Endothelial cell of umbilical vein (primary cell): ENCODE measurements at regions not wholly inside any gene's neighbourhood (a gene's known extent, or its start where the extent isn't known, plus 50 kb on each side); places are given as distances from the start of the nearest gene placed in this dataset.

Source experiments
- BruUV-seq: library from RNA; stranded (reverse); fragments of 400-500 nt; replicated peaks from 2 replicates; lab custom pipeline; 2021; lab: Mats Ljungman, UMichigan
- CTCF ChIA-PET: fragments of 300-600, 350-600 bp; sonication (Branson Sonifier 250); formaldehyde crosslinking; loops from one replicate; lab custom pipeline; 2021; ENCODE audit warnings: antibody characterized with exemption, inconsistent platforms; lab: Charles Lee
- POLR2A ChIA-PET: fragments of 300-600, 350-600 bp; sonication (Branson Sonifier 250); formaldehyde crosslinking; loops from one replicate; lab custom pipeline; 2021; ENCODE audit warnings: antibody characterized with exemption, inconsistent platforms; lab: Charles Lee
- DNase-seq: peaks from one replicate; pipeline ENCODE4 v3.0.0-alpha.2; 2011; ENCODE audit warnings: low read depth, low spot score
- FAIRE-seq: peaks from 2 replicates; lab custom pipeline; 2011; peaks lifted over from hg19 to GRCh38; lab: Jason Lieb, UNC
- H2AFZ ChIP-seq: 2 replicates; pipeline ENCODE4 v1.6.0; 2012; ENCODE audit warnings: low read depth, low read length, control low read depth, inconsistent platforms
- H3K27ac ChIP-seq: 2 replicates; pipeline ENCODE4 v1.5.1; 2011; ENCODE audit warnings: low read depth, mild to moderate bottlenecking, control low read depth, low read length, moderate library complexity; ENCODE audit not compliant: insufficient read depth
- H3K27me3 ChIP-seq, 2 experiments: 2 replicates each; pipeline versions ENCODE4 v1.6.0 to v1.6.1; 2011; ENCODE audit warnings: low read length in 2 of 2, mixed read lengths in 1 of 2; ENCODE audit not compliant: control insufficient read depth in 2 of 2, insufficient read depth in 2 of 2
- H3K36me3 ChIP-seq, 2 experiments: 2 replicates in 1 of 2; 3 replicates in 1 of 2; pipeline ENCODE4 v1.5.1; 2011; ENCODE audit warnings: low read length in 2 of 2, mild to moderate bottlenecking in 1 of 2, moderate library complexity in 1 of 2; ENCODE audit not compliant: control insufficient read depth in 2 of 2, insufficient read depth in 2 of 2; ENCODE audit errors: extremely low read depth in 1 of 2
- H3K4me1 ChIP-seq: 3 replicates; pipeline ENCODE4 v1.5.1; 2011; ENCODE audit warnings: mild to moderate bottlenecking, low read length; ENCODE audit not compliant: control insufficient read depth, insufficient read depth; ENCODE audit errors: extremely low read depth
- H3K4me2 ChIP-seq: 2 replicates; pipeline ENCODE4 v1.6.1; 2011; ENCODE audit warnings: low read length, control low read depth, mixed read lengths; ENCODE audit not compliant: insufficient read depth
- H3K4me3 ChIP-seq, 3 experiments: fragments of 200-600 bp in 1 of 3; sonication (generic), shearing (Covaris generic) in 1 of 3; replicated peaks in 1 of 3; 2 replicates each; pipeline ENCODE4 v1.5.1; 2011 to 2016; ENCODE audit warnings: control low read depth in 3 of 3, low read length in 3 of 3, mild to moderate bottlenecking in 2 of 3, inconsistent platforms in 1 of 3, low read depth in 1 of 3, moderate library complexity in 1 of 3; ENCODE audit not compliant: insufficient read depth in 1 of 3
- H3K79me2 ChIP-seq: 2 replicates; pipeline ENCODE4 v1.6.0; 2012; ENCODE audit warnings: low read length, inconsistent platforms; ENCODE audit not compliant: control insufficient read depth, insufficient read depth
- H3K9ac ChIP-seq: replicated peaks from 2 replicates; pipeline ENCODE3; 2011; ENCODE audit warnings: low read length, control low read depth; ENCODE audit not compliant: insufficient read depth; ENCODE audit errors: extremely low read depth
- H3K9me1 ChIP-seq: replicated peaks from 3 replicates; pipeline ENCODE4 v1.6.0; 2011; ENCODE audit warnings: mild to moderate bottlenecking, low read length; ENCODE audit not compliant: control insufficient read depth, insufficient read depth; ENCODE audit errors: extremely low read depth
- H3K9me3 ChIP-seq: replicated peaks from 2 replicates; pipeline ENCODE4 v1.5.1; 2012; ENCODE audit warnings: low read length, inconsistent platforms; ENCODE audit not compliant: control insufficient read depth, insufficient read depth
- H4K20me1 ChIP-seq: replicated peaks from 2 replicates; pipeline ENCODE3; 2011; ENCODE audit warnings: mild to moderate bottlenecking, low read length; ENCODE audit not compliant: control insufficient read depth, insufficient read depth; ENCODE audit errors: extremely low read depth
- EZH2 ChIP-seq: IDR thresholded peaks from 2 replicates; pipeline ENCODE4 v1.6.1; 2012; ENCODE audit warnings: borderline replicate concordance, low read depth, mild to moderate bottlenecking, moderate library complexity, low read length, inconsistent platforms; ENCODE audit not compliant: severe bottlenecking
- FOS ChIP-seq: IDR thresholded peaks from 2 replicates; pipeline ENCODE4 v1.6.1; 2011; ENCODE audit warnings: mild to moderate bottlenecking, low read length, moderate library complexity, borderline replicate concordance; ENCODE audit not compliant: insufficient read depth
- GATA2 ChIP-seq: IDR thresholded peaks from 2 replicates; pipeline ENCODE4 v1.7.0; 2011; ENCODE audit warnings: low read depth, mild to moderate bottlenecking, moderate library complexity, mixed read lengths, low read length; ENCODE audit not compliant: insufficient read length, insufficient read depth
- JUN ChIP-seq: IDR thresholded peaks from 2 replicates; pipeline ENCODE4 v1.6.1; 2011; ENCODE audit warnings: borderline replicate concordance, low read depth; ENCODE audit not compliant: insufficient read length, insufficient read depth
- MYC ChIP-seq: IDR thresholded peaks from one replicate; pipeline ENCODE4 v1.6.1; 2011; ENCODE audit warnings: mild to moderate bottlenecking, low read depth, low read length
- POLR2A ChIP-seq: IDR thresholded peaks from 2 replicates; pipeline ENCODE4 v1.6.1; 2012; ENCODE audit warnings: low read depth, mild to moderate bottlenecking, control low read depth, low read length
- POLR2AphosphoS5 ChIP-seq: IDR thresholded peaks from 2 replicates; pipeline ENCODE4 v1.6.1; 2012; ENCODE audit warnings: low read depth, mild to moderate bottlenecking, control low read depth, low read length, moderate library complexity; ENCODE audit not compliant: insufficient read depth
- dilution Hi-C: fragments of 300-500 bp; cut with MboI; formaldehyde crosslinking; loops from one replicate; pipeline ENCODE4 v1.15.0; 2019; ENCODE audit warnings: low sequenced_read_pairs; ENCODE audit not compliant: extremely low pct_ligation_motif_present
- intact Hi-C: fragments of 100-400 bp; cut with micrococcal nuclease; formaldehyde crosslinking; loops from one replicate; pipeline ENCODE4 v1.10.0; 2022
- TF ChIP-seq, protein P1 (sequence below): IDR thresholded peaks from 2 replicates; pipeline ENCODE4 v1.6.1; 2011; ENCODE audit not compliant: insufficient read depth, insufficient read length
- TF ChIP-seq, protein P2 (sequence below), 2 donors: IDR thresholded peaks; 1 replicate in 1 of 2; 2 replicates in 1 of 2; pipeline ENCODE4 v1.5.1; 2011; ENCODE audit warnings: low read length in 2 of 2, mild to moderate bottlenecking in 2 of 2, moderate library complexity in 2 of 2, control low read depth in 1 of 2, inconsistent platforms in 1 of 2, low read depth in 1 of 2; ENCODE audit not compliant: insufficient read depth in 1 of 2; ENCODE audit errors: extremely low read depth in 1 of 2

DNA sequence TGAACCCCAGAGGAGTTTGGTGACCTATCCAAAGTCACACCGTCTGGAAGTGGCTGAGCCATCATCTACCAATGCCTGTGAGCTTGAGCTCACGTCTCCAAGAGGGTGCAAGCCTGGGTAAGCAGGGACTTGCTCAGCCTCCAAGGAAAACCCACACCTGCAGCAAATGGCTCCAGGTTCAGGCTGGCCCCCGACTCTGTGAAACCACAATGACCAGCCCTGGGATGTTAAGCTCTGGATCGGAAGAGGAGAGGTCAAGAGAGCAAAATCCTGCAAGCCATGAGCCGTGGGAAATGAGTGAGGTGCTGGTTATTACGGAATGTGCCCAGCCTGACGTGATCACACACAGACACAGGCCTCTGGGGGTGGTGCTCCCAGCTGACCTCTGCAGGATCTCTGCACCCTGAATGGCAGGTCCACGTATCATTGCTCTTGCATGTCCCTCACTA lies 94.1 kb upstream of the OTOS start:
- Histone ChIP-seq H2AFZ (no peak overlapping the region), H3K9me3 (no peaks in the 10 kb centered on the region), H3K4me3 (no peak overlapping the region), H3K4me2 (no peak overlapping the region), H3K36me3 (no peaks in the 10 kb centered on the region), H3K9ac (no peak overlapping the region), H3K79me2 (no peaks in the 10 kb centered on the region), H4K20me1 (no peaks in the 10 kb centered on the region), H3K27me3 (no peaks in the 10 kb centered on the region), H3K4me1 (peaks cover 6% of the 10 kb centered on the region), H3K27ac (no peak overlapping the region), H3K9me1 (no peaks in the 10 kb centered on the region)
- dilution Hi-C loops = no loop called here
- no TSS peak for BruUV-seq
- CTCF ChIA-PET = interaction anchor here (1.0 to 3.0 kb wide), 3 partner anchors 202 to 262 kb away, joined by 3 to 14 read pairs (median 7); no protein-coding TSS in a partner anchor
- POLR2A ChIA-PET = no interaction called here
- TF ChIP-seq GATA2 (no peak), JUN (no peak), FOS (no peak), POLR2AphosphoS5 (no peak), EZH2 (no peak), MYC (no peak)
- FAIRE-seq = no peak
- no peak for DNase-seq
- intact Hi-C loops = no loop called here

DNA sequence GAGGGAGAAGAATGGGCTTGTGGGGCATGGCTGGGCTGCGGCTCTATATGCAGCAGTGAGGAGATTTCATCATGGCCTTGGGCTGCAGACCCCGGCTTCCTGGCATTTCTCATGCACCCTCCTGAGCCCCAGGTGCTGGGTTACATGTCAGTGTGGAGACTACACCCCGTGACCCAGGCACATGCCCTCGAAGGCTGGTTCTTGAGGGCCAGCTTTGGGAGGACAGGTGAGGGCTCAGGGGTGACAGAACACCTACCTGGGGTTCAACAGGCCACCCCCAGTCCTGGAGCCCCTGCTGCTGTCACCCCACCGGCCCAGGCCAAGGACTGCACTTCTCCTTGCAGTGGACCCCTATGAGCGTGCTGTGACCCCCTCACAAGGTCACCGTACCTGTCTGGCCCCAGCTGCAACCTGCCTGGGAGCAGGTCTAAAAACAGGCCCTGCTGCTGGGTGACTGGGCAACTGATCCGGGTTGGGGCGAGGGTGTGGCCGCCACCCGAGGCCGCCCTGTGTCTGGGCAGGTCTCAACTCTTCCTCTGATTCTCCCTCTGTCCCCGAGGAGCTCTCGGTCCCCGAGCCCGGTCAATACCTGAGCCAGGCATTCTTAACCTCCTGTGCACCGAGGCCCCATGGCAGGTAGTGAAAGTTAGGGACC lies 94.8 kb upstream of the OTOS start:
- H3K9ac ChIP-seq = no peak overlapping the region
- FAIRE-seq = no peak
- H3K79me2 ChIP-seq = no peaks in the 10 kb centered on the region

More for the DNA sequence above, 94.8 kb upstream of the OTOS start:
- ChIA-PET POLR2A (no interaction called here), CTCF (interaction anchor here (1.0 to 1.3 kb wide), 2 partner anchors 201 to 204 kb away, joined by 3 to 7 read pairs; no protein-coding TSS in a partner anchor)
- dilution Hi-C loops = no loop called here
- Histone ChIP-seq H3K4me1 (peaks cover 6% of the 10 kb centered on the region), H3K4me2 (no peak overlapping the region), H2AFZ (no peak overlapping the region), H4K20me1 (no peaks in the 10 kb centered on the region), H3K36me3 (no peaks in the 10 kb centered on the region), H3K4me3 (no peak overlapping the region), H3K9me1 (no peaks in the 10 kb centered on the region), H3K27ac (no peak overlapping the region), H3K9me3 (no peaks in the 10 kb centered on the region), H3K27me3 (peaks cover 0 to 1% of the 10 kb centered on the region in 2 experiments)
- no TSS peak for BruUV-seq
- no peak for DNase-seq
- intact Hi-C loops = no loop called here
- TF ChIP-seq FOS (no peak), EZH2 (no peak), POLR2A (no peak), GATA2 (no peak), MYC (no peak), POLR2AphosphoS5 (no peak), JUN (no peak)
- TF ChIP-seq, protein P1, sequence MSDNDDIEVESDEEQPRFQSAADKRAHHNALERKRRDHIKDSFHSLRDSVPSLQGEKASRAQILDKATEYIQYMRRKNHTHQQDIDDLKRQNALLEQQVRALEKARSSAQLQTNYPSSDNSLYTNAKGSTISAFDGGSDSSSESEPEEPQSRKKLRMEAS = no peak
- TF ChIP-seq, protein P2, sequence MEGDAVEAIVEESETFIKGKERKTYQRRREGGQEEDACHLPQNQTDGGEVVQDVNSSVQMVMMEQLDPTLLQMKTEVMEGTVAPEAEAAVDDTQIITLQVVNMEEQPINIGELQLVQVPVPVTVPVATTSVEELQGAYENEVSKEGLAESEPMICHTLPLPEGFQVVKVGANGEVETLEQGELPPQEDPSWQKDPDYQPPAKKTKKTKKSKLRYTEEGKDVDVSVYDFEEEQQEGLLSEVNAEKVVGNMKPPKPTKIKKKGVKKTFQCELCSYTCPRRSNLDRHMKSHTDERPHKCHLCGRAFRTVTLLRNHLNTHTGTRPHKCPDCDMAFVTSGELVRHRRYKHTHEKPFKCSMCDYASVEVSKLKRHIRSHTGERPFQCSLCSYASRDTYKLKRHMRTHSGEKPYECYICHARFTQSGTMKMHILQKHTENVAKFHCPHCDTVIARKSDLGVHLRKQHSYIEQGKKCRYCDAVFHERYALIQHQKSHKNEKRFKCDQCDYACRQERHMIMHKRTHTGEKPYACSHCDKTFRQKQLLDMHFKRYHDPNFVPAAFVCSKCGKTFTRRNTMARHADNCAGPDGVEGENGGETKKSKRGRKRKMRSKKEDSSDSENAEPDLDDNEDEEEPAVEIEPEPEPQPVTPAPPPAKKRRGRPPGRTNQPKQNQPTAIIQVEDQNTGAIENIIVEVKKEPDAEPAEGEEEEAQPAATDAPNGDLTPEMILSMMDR (IDR thresholded peaks at IDR 0.05; ENCODE audit: extremely low read depth in 1 of 2, insufficient read depth in 1 of 2, low read depth in 1 of 2, low read length in 2 of 2) = no peak
